ENCODE measurements at regions not wholly inside any gene's neighbourhood (a gene's known extent, or its start where the extent isn't known, plus 50 kb on each side); places are given as distances from the start of the nearest gene placed in this dataset.
"Not testable (repeated sequence)": the region's sequence is repeated elsewhere in the genome, so short reads cannot be mapped to it uniquely, and the experiment has no call there.

DNA sequence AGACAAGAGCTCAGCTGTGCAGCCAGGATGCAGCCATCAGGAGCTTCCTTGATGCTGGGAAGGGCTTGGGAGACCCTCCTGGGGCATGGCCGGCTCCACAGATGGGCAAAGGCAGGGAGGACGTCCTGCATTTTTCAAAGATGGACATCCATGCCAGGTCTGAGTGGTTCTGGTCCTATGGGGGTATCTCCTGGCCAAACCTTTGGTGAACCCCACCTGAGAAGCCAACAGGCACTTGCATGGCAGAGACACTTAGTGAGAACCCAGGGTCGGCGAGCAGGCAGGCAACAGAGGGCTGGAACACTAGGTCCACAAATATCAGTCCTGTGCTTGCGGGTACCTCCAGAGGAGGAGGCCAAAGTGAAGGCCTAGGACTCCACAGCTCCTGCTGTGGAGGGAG is 70.0 kb downstream of the KCTD15 start:
- peaks cover 0 to 6% of the 10 kb centered on the region in 2 donors for H3K27me3 ChIP-seq (ENCODE audit: control insufficient read depth in 2 of 2, insufficient read depth in 1 of 2, low read length in 1 of 2)
- no peak for DNase-seq (ENCODE audit: low read depth in 6 of 9, low spot score in 9 of 9)
- WGBS = 89% methylated on average over 5 of the region's 5 CpGs
- H3K4me1 ChIP-seq (ENCODE audit: control insufficient read depth in 2 of 2, insufficient read depth in 2 of 2, low read length in 2 of 2) = peaks cover 0 to 2% of the 10 kb centered on the region in 2 donors
- no peak overlapping the region for H3K27ac ChIP-seq (ENCODE audit: low read depth in 1 of 2, low read length in 1 of 2)
- no peak overlapping the region for H3K4me3 ChIP-seq (ENCODE audit: low read length in 2 of 2)
- H3K36me3 ChIP-seq (ENCODE audit: control insufficient read depth in 2 of 2, insufficient read depth in 2 of 2, low read length in 1 of 2) = no peaks in the 10 kb centered on the region
- H3K9me3 ChIP-seq (ENCODE audit: control insufficient read depth in 2 of 2, insufficient read depth in 1 of 2, low read length in 1 of 2) = no peaks in the 10 kb centered on the region

DNA sequence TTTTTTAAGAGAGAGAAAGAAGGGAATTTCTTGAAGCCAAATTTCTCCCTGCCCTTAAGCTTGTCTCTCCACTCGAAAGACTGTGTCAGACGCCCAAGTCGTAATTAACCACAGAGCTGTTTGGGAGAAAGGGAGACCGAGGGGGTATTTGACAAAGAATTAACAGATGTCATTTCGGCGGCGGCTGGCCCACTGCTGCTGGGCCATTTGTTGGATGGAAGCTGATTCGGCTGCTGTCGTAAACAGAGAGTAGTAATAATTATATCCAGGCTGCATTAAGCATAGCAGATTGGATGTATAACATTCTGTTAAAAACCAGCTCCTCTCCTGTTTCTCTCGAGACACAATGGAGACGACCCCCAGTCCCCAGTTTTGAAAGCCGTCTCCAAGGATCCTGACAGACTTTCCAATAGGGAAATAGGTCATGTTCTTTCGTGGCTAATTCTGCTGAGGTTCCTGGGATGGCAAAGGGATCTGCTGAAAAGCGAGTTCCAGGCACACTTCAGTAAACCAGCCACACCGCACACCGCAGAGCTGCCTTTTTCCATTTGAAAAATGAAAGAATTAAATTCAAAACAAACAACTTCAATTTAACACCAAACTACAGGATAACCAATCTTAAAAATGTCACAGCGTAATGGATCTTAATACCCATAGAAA is 71.5 kb downstream of the KCTD15 start:
- no peak overlapping the region for H3K4me3 ChIP-seq (ENCODE audit: low read length in 2 of 2)
- peaks cover 0 to 2% of the 10 kb centered on the region in 2 donors for H3K4me1 ChIP-seq (ENCODE audit: control insufficient read depth in 2 of 2, insufficient read depth in 2 of 2, low read length in 2 of 2)
- H3K36me3 ChIP-seq (ENCODE audit: control insufficient read depth in 2 of 2, insufficient read depth in 2 of 2, low read length in 1 of 2) = no peaks in the 10 kb centered on the region
- H3K27me3 ChIP-seq (ENCODE audit: control insufficient read depth in 2 of 2, insufficient read depth in 1 of 2, low read length in 1 of 2) = peaks cover 0 to 6% of the 10 kb centered on the region in 2 donors
- 87% methylated on average over 17 of the region's 17 CpGs for WGBS
- DNase-seq (ENCODE audit: low read depth in 6 of 9, low spot score in 9 of 9) = no peak
- H3K27ac ChIP-seq (ENCODE audit: low read depth in 1 of 2, low read length in 1 of 2) = no peak overlapping the region
- no peaks in the 10 kb centered on the region for H3K9me3 ChIP-seq (ENCODE audit: control insufficient read depth in 2 of 2, insufficient read depth in 1 of 2, low read length in 1 of 2)

DNA sequence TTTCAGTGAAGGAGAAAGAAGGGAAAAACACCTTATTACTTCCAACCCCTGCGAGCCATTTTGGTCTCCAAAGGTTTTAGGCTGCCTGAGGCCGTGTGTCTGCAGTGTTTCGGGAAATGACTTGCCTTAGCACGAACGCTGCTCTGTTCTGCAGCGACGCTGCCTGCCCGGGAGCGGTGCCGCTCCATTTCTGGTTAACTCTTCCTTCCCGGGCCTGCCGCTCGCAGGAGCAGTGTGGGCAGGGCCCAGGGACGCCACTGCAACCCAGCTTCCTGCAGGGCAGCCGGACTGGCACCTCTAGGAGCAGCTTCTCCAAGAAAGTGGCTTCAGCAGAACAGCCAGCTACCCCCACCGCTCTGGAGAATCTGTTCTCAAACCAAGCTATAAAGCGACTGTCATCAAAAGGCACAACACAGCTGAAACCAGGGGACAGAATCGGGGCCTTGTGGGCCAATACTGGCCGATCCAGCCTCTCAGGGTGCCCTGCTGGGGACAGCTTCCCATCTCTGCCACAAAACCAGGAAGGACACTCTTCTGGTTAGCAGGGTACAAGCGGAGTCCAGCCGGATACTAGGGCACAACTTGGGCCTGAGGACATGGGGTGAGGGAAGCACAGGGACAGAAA is 72.2 kb downstream of the KCTD15 start:
- no peaks in the 10 kb centered on the region for H3K36me3 ChIP-seq (ENCODE audit: control insufficient read depth in 2 of 2, insufficient read depth in 2 of 2, low read length in 1 of 2)
- H3K4me3 ChIP-seq (ENCODE audit: low read length in 2 of 2) = no peak overlapping the region
- H3K9me3 ChIP-seq (ENCODE audit: control insufficient read depth in 2 of 2, insufficient read depth in 1 of 2, low read length in 1 of 2) = no peaks in the 10 kb centered on the region
- 31% methylated on average over 21 of the region's 21 CpGs for WGBS
- DNase-seq (ENCODE audit: low read depth in 6 of 9, low spot score in 9 of 9) = no peak
- H3K27ac ChIP-seq (ENCODE audit: low read depth in 1 of 2, low read length in 1 of 2) = no peak overlapping the region
- peaks cover 0 to 6% of the 10 kb centered on the region in 2 donors for H3K27me3 ChIP-seq (ENCODE audit: control insufficient read depth in 2 of 2, insufficient read depth in 1 of 2, low read length in 1 of 2)
- H3K4me1 ChIP-seq (ENCODE audit: control insufficient read depth in 2 of 2, insufficient read depth in 2 of 2, low read length in 2 of 2) = peaks cover 0 to 2% of the 10 kb centered on the region in 2 donors

DNA sequence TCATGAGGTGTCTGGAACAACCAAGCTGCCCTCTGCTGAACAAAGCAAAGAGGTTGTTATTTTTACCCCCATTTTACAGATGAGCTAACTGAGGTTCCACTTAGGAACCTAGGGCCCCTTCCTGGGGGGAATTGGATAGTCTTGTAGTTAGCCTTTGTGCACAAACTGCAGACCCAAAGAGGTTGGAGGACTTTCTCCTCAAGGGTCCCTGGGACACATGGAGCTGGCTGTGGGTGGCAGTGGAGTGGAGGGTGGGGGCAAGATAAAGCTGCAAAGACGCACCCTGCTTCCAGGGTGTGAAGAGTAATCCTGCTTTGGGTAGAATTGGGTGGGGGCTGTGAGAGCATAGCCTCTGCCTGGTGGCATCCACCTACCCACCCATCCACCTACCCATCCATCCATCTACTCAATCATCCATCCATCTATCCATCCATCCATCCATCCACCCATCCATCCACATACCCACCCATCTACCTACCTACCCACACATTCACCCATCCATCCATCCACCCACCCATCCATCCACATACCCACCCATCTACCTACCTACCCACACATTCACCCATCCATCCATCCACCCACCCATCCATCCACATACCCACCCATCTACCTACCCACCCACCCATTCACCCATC is 73.7 kb downstream of the KCTD15 start:
- H3K9me3 ChIP-seq (ENCODE audit: control insufficient read depth in 2 of 2, insufficient read depth in 1 of 2, low read length in 1 of 2); H3K4me3 ChIP-seq (ENCODE audit: low read length in 2 of 2); H3K36me3 ChIP-seq (ENCODE audit: control insufficient read depth in 2 of 2, insufficient read depth in 2 of 2, low read length in 1 of 2); H3K4me1 ChIP-seq (ENCODE audit: control insufficient read depth in 2 of 2, insufficient read depth in 2 of 2, low read length in 2 of 2); H3K27me3 ChIP-seq (ENCODE audit: control insufficient read depth in 2 of 2, insufficient read depth in 1 of 2, low read length in 1 of 2); DNase-seq (ENCODE audit: low read depth in 6 of 9, low spot score in 9 of 9); H3K27ac ChIP-seq (ENCODE audit: low read depth in 1 of 2, low read length in 1 of 2): not testable (repeated sequence)
- WGBS = 88% methylated on average over 1 of the region's 1 CpG

DNA sequence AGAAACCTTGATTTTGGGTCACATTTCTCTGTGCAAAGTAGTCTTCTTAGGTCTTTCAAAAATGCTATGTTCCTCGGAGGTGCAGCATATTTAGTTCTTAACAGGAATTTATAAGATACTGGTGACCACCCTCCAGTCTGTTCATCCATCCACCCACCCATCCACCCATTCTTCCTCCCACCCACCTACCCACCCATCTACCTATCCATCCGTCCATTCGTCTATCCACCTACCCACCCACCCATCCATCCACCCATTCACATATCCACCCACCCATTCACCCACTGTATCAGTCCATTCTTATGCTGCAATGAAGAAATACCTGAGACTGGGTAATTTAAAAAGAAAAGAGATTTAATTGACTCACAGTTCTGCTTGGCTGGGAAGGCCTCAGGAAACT is 74.9 kb downstream of the KCTD15 start:
- no peak overlapping the region for H3K27ac ChIP-seq (ENCODE audit: low read depth in 1 of 2, low read length in 1 of 2)
- peaks cover 0 to 2% of the 10 kb centered on the region in 2 donors for H3K4me1 ChIP-seq (ENCODE audit: control insufficient read depth in 2 of 2, insufficient read depth in 2 of 2, low read length in 2 of 2)
- no peaks in the 10 kb centered on the region for H3K9me3 ChIP-seq (ENCODE audit: control insufficient read depth in 2 of 2, insufficient read depth in 1 of 2, low read length in 1 of 2)
- 97% methylated on average over 3 of the region's 3 CpGs for WGBS
- peaks cover 0 to 6% of the 10 kb centered on the region in 2 donors for H3K27me3 ChIP-seq (ENCODE audit: control insufficient read depth in 2 of 2, insufficient read depth in 1 of 2, low read length in 1 of 2)
- DNase-seq (ENCODE audit: low read depth in 6 of 9, low spot score in 9 of 9) = no peak
- H3K36me3 ChIP-seq (ENCODE audit: control insufficient read depth in 2 of 2, insufficient read depth in 2 of 2, low read length in 1 of 2) = no peaks in the 10 kb centered on the region
- no peak overlapping the region for H3K4me3 ChIP-seq (ENCODE audit: low read length in 2 of 2)

DNA sequence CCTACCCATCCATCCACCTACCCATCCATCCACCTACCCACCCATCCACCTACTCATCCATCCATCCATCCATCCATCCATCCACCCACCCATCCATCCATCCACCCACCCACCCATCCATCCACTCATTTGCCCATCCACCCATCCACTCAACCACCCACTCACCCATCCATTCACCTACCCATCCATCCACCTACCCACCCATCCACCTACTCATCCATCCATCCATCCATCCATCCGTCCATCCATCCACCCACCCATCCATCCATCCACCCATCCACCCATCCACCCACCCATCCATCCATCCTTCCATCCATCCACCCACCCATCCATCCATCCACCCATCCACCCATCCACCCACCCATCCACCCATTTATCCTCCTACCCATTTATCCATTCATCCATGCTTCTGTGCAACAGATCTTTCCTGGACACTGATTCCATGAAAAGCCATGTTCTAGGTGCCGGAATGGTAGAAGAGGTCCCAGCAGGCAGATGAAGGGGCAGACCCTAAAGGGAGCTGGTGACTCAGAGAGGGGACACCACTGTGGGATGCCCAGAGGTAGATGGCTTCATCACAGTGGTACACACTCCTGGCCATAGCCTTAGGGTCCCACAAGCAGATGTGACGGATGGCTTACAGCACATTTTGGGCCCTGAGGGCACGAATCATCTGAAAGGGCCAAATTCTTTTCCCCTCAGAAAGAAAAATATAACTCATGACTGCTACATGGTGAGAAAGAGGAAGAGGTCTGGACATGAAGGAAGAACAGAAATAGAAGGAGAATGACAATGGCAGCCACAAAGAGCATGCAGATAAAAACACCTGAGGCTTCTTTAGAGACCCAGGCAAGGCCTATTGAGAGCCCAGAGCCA is 76.0 kb downstream of the KCTD15 start:
- H3K36me3 ChIP-seq (ENCODE audit: control insufficient read depth in 2 of 2, insufficient read depth in 2 of 2, low read length in 1 of 2) = no peaks in the 10 kb centered on the region
- H3K9me3 ChIP-seq (ENCODE audit: control insufficient read depth in 2 of 2, insufficient read depth in 1 of 2, low read length in 1 of 2) = no peaks in the 10 kb centered on the region
- 82% methylated on average over 4 of the region's 4 CpGs for WGBS
- H3K27ac ChIP-seq (ENCODE audit: low read depth in 1 of 2, low read length in 1 of 2) = no peak overlapping the region
- no peak for DNase-seq (ENCODE audit: low read depth in 6 of 9, low spot score in 9 of 9)
- H3K4me3 ChIP-seq (ENCODE audit: low read length in 2 of 2) = no peak overlapping the region
- peaks cover 0 to 2% of the 10 kb centered on the region in 2 donors for H3K4me1 ChIP-seq (ENCODE audit: control insufficient read depth in 2 of 2, insufficient read depth in 2 of 2, low read length in 2 of 2)
- peaks cover 0 to 6% of the 10 kb centered on the region in 2 donors for H3K27me3 ChIP-seq (ENCODE audit: control insufficient read depth in 2 of 2, insufficient read depth in 1 of 2, low read length in 1 of 2)

DNA sequence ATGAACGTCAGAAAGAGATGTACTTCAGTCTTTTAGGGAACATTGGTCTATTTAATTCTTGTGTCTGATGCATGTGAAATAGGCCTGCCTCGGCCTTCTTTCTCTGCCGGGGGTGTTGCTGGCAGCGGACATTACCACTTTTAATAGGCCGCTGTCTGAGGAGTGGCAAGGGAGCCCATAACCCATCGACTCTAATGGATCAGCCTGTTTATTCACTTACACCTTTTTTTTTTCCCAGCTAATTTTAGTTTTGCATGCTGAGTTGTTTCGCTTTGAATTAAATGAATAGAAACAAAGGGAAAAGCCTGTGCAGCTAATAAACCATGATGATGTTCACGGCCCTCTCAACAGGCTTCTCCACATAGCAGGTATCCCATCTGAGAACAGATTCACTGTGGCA is 78.4 kb downstream of the KCTD15 start:
- H3K36me3 ChIP-seq (ENCODE audit: control insufficient read depth in 2 of 2, insufficient read depth in 2 of 2, low read length in 1 of 2) = no peaks in the 10 kb centered on the region
- H3K27ac ChIP-seq (ENCODE audit: low read depth in 1 of 2, low read length in 1 of 2) = no peak overlapping the region
- H3K4me3 ChIP-seq (ENCODE audit: low read length in 2 of 2) = no peak overlapping the region
- WGBS = 90% methylated on average over 8 of the region's 8 CpGs
- H3K27me3 ChIP-seq (ENCODE audit: control insufficient read depth in 2 of 2, insufficient read depth in 1 of 2, low read length in 1 of 2) = no peaks in the 10 kb centered on the region
- H3K4me1 ChIP-seq (ENCODE audit: control insufficient read depth in 2 of 2, insufficient read depth in 2 of 2, low read length in 2 of 2) = no peaks in the 10 kb centered on the region
- DNase-seq (ENCODE audit: low read depth in 6 of 9, low spot score in 9 of 9) = no peak
- no peaks in the 10 kb centered on the region for H3K9me3 ChIP-seq (ENCODE audit: control insufficient read depth in 2 of 2, insufficient read depth in 1 of 2, low read length in 1 of 2)

DNA sequence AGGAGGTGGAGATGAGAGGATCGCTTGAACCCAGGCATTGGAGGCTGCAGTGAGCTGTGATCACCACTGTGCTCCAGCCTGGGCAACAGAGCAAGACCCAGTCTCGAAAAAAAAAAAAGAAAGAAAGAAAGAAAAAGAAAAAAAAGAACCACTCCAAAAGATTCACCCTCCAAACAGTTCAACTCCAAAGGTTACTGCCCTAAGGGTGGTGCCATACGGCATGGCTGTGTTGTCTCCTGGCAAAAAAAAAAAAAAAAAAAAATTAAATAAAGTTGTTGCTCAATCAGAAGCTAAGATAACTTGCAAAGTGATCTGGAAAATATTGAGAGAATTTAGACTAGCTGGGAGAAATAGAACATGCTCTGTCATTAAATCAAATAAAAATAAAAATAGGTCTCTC is 79.5 kb downstream of the KCTD15 start:
- WGBS = 88% methylated on average over 3 of the region's 3 CpGs

More for the DNA sequence above, 79.5 kb downstream of the KCTD15 start:
- H3K9me3 ChIP-seq (ENCODE audit: control insufficient read depth in 2 of 2, insufficient read depth in 1 of 2, low read length in 1 of 2) = no peaks in the 10 kb centered on the region
- no peak overlapping the region for H3K27ac ChIP-seq (ENCODE audit: low read depth in 1 of 2, low read length in 1 of 2)
- no peak overlapping the region for H3K4me3 ChIP-seq (ENCODE audit: low read length in 2 of 2)
- DNase-seq (ENCODE audit: low read depth in 6 of 9, low spot score in 9 of 9) = no peak
- no peaks in the 10 kb centered on the region for H3K4me1 ChIP-seq (ENCODE audit: control insufficient read depth in 2 of 2, insufficient read depth in 2 of 2, low read length in 2 of 2)
- no peaks in the 10 kb centered on the region for H3K27me3 ChIP-seq (ENCODE audit: control insufficient read depth in 2 of 2, insufficient read depth in 1 of 2, low read length in 1 of 2)
- no peaks in the 10 kb centered on the region for H3K36me3 ChIP-seq (ENCODE audit: control insufficient read depth in 2 of 2, insufficient read depth in 2 of 2, low read length in 1 of 2)

Measured in thymus (tissue), 11 donors.